BLaER1 treated with 17β-estradiol and CSF1 and Interleukin-3, amounts not matched to agents 10 nM and 100 nM (cell line): ENCODE measurements at regions not wholly inside any gene's neighbourhood (a gene's known extent, or its start where the extent isn't known, plus 50 kb on each side); places are given as distances from the start of the nearest gene placed in this dataset.
A peak's percentile ranks its signal among the peaks of the same experiment; 100 is the strongest.

Source experiments
- H3K27ac ChIP-seq, 11 experiments: shearing (Covaris generic); formaldehyde crosslinking; 2 replicates each; pipeline ENCODE4 v1.8.1; 2022
- H3K27me3 ChIP-seq, 11 experiments: shearing (Covaris generic); formaldehyde crosslinking; 2 replicates each; pipeline ENCODE4 v1.8.1; 2022
- H3K36me3 ChIP-seq, 11 experiments: shearing (Covaris generic); formaldehyde crosslinking; 2 replicates each; pipeline ENCODE4 v1.8.1; 2022
- H3K4me1 ChIP-seq, 10 experiments: shearing (Covaris generic); formaldehyde crosslinking; 2 replicates each; pipeline ENCODE4 v1.8.1; 2022
- H3K4me2 ChIP-seq, 11 experiments: shearing (Covaris generic); formaldehyde crosslinking; 2 replicates each; pipeline ENCODE4 v1.8.1; 2022
- H3K4me3 ChIP-seq, 10 experiments: shearing (Covaris generic); formaldehyde crosslinking; 2 replicates each; pipeline ENCODE4 v1.8.1; 2022
- H3K9ac ChIP-seq, 11 experiments: shearing (Covaris generic); formaldehyde crosslinking; 2 replicates each; pipeline ENCODE4 v1.8.1; 2022
- H3K9me3 ChIP-seq, 11 experiments: shearing (Covaris generic); formaldehyde crosslinking; replicated peaks in 1 of 11; 2 replicates each; pipeline ENCODE4 v1.8.1; 2022
- H4K20me1 ChIP-seq, 11 experiments: shearing (Covaris generic); formaldehyde crosslinking; 2 replicates each; pipeline ENCODE4 v1.8.1; 2022
- Cebpa-rat ChIP-seq, 11 experiments: shearing (Covaris generic); IDR thresholded peaks; 2 replicates each; pipeline ENCODE4 v1.8.1; 2022

- Histone ChIP-seq H3K4me3 (no peak overlapping the region), H3K4me1 (peaks cover 0 to 10% (median 0%) of the 10 kb centered on the region in 10 experiments; a peak in 5 of 20 replicates), H3K27me3 (no peaks in the 10 kb centered on the region), H4K20me1 (no peaks in the 10 kb centered on the region), H3K27ac (no peak overlapping the region), H3K4me2 (no peak overlapping the region), H3K9ac (no peak overlapping the region), H3K36me3 (peaks cover 0 to 10% (median 0%) of the 10 kb centered on the region in 11 experiments; a peak in 2 of 22 replicates), H3K9me3 (peaks cover 35 to 45% (median 40%) of the 10 kb centered on the region in 11 experiments)
- no peak for TF ChIP-seq Cebpa-rat (IDR thresholded peaks at IDR 0.05)
Measured at GRCh38 chr2:16064745-16065144, 124.4 kb downstream of the MYCN start.

GRCh38 chr2:16063955-16064633, 123.7 kb downstream of the MYCN start:
- Histone ChIP-seq H3K4me3 (no peak overlapping the region), H3K4me1 (peaks cover 0 to 8% (median 2%) of the 10 kb centered on the region in 10 experiments; a peak in 9 of 20 replicates), H3K27me3 (no peaks in the 10 kb centered on the region), H3K9me3 (peaks cover 35 to 45% (median 40%) of the 10 kb centered on the region in 11 experiments), H3K9ac (no peak overlapping the region), H3K27ac (no peak overlapping the region), H3K4me2 (no peak overlapping the region), H4K20me1 (no peaks in the 10 kb centered on the region), H3K36me3 (peaks cover 0 to 10% (median 0%) of the 10 kb centered on the region in 11 experiments; a peak in 2 of 22 replicates)
- no peak for TF ChIP-seq Cebpa-rat (IDR thresholded peaks at IDR 0.05)

- Histone ChIP-seq H3K9me3 (peaks cover 35 to 45% (median 40%) of the 10 kb centered on the region in 11 experiments), H3K9ac (no peak overlapping the region), H3K27me3 (no peaks in the 10 kb centered on the region), H3K36me3 (peaks cover 0 to 10% (median 0%) of the 10 kb centered on the region in 11 experiments; a peak in 2 of 22 replicates), H3K4me3 (peak overlapping the region in 2 of 10 experiments; percentile 6 to 16; a peak in 3 of 20 replicates), H3K4me1 (peaks cover 0 to 9% (median 5%) of the 10 kb centered on the region in 10 experiments; a peak in 9 of 20 replicates), H4K20me1 (no peaks in the 10 kb centered on the region), H3K4me2 (no peak overlapping the region), H3K27ac (no peak overlapping the region)
- TF ChIP-seq Cebpa-rat (IDR thresholded peaks at IDR 0.05): no peak
Measured at GRCh38 chr2:16063251-16063850, 123.0 kb downstream of the MYCN start.

- no peaks in the 10 kb centered on the region for H4K20me1 ChIP-seq
- H3K36me3 ChIP-seq: peaks cover 0 to 10% (median 0%) of the 10 kb centered on the region in 11 experiments; a peak in 2 of 22 replicates
- TF ChIP-seq Cebpa-rat (IDR thresholded peaks at IDR 0.05): no peak
- H3K27ac ChIP-seq: no peak overlapping the region
- H3K4me3 ChIP-seq: peak overlapping the region in 2 of 10 experiments; percentile 6 to 16; a peak in 1 of 20 replicates
- peaks cover 35 to 45% (median 40%) of the 10 kb centered on the region in 11 experiments for H3K9me3 ChIP-seq
- H3K27me3 ChIP-seq: no peaks in the 10 kb centered on the region
- no peak overlapping the region for H3K9ac ChIP-seq
- H3K4me1 ChIP-seq: peaks cover 0 to 16% (median 12%) of the 10 kb centered on the region in 10 experiments; a peak in 11 of 20 replicates
- no peak overlapping the region for H3K4me2 ChIP-seq
Measured at GRCh38 chr2:16062471-16063250, 122.3 kb downstream of the MYCN start.

- H3K4me3 ChIP-seq: no peak overlapping the region
- no peak overlapping the region for H3K4me2 ChIP-seq
- TF ChIP-seq Cebpa-rat (IDR thresholded peaks at IDR 0.05): no peak
- H3K9ac ChIP-seq: no peak overlapping the region
- no peaks in the 10 kb centered on the region for H3K27me3 ChIP-seq
- no peak overlapping the region for H3K27ac ChIP-seq
- H3K4me1 ChIP-seq: peaks cover 8 to 23% (median 20%) of the 10 kb centered on the region in 10 experiments
- no peaks in the 10 kb centered on the region for H4K20me1 ChIP-seq
- H3K9me3 ChIP-seq: peaks cover 35 to 45% (median 40%) of the 10 kb centered on the region in 11 experiments
- H3K36me3 ChIP-seq: peaks cover 0 to 10% (median 0%) of the 10 kb centered on the region in 11 experiments; a peak in 2 of 22 replicates
Measured at GRCh38 chr2:16061441-16062217, 121.3 kb downstream of the MYCN start.

GRCh38 chr2:16060936-16061338, 120.6 kb downstream of the MYCN start:
- H3K9ac ChIP-seq: no peak overlapping the region
- no peak overlapping the region for H3K27ac ChIP-seq
- H4K20me1 ChIP-seq: no peaks in the 10 kb centered on the region
- peaks cover 15 to 30% (median 27%) of the 10 kb centered on the region in 10 experiments for H3K4me1 ChIP-seq
- no peak overlapping the region for H3K4me2 ChIP-seq
- no peak for TF ChIP-seq Cebpa-rat (IDR thresholded peaks at IDR 0.05)
- no peaks in the 10 kb centered on the region for H3K27me3 ChIP-seq
- no peak overlapping the region for H3K4me3 ChIP-seq
- peaks cover 35 to 45% (median 40%) of the 10 kb centered on the region in 11 experiments for H3K9me3 ChIP-seq
- H3K36me3 ChIP-seq: peaks cover 0 to 10% (median 0%) of the 10 kb centered on the region in 11 experiments; a peak in 2 of 22 replicates

GRCh38 chr2:16060125-16060935, 120.0 kb downstream of the MYCN start:
- Histone ChIP-seq H3K9ac (no peak overlapping the region), H3K27ac (no peak overlapping the region), H4K20me1 (no peaks in the 10 kb centered on the region), H3K36me3 (peaks cover 0 to 10% (median 0%) of the 10 kb centered on the region in 11 experiments; a peak in 2 of 22 replicates), H3K4me1 (peaks cover 21 to 36% (median 32%) of the 10 kb centered on the region in 10 experiments), H3K9me3 (peaks cover 35 to 41% (median 38%) of the 10 kb centered on the region in 11 experiments), H3K4me3 (no peak overlapping the region), H3K4me2 (no peak overlapping the region), H3K27me3 (no peaks in the 10 kb centered on the region)
- no peak for TF ChIP-seq Cebpa-rat (IDR thresholded peaks at IDR 0.05)
